Common myeloid progenitor, CD34-positive (primary cell): ENCODE measurements at regions not wholly inside any gene's neighbourhood (a gene's known extent, or its start where the extent isn't known, plus 50 kb on each side); places are given as distances from the start of the nearest gene placed in this dataset.
A peak's percentile ranks its signal among the peaks of the same experiment; 100 is the strongest.

Source experiments
- CTCF ChIA-PET: fragments of 350-600 bp; sonication (Branson Sonifier 250); formaldehyde crosslinking; loops from one replicate; lab custom pipeline; 2021; ENCODE audit warnings: antibody characterized with exemption; lab: Charles Lee
- POLR2A ChIA-PET: fragments of 350-600 bp; sonication (Branson Sonifier 250); formaldehyde crosslinking; loops from one replicate; lab custom pipeline; 2021; ENCODE audit warnings: antibody characterized with exemption; lab: Charles Lee
- DNase-seq, 3 donors: peaks; one replicate each; pipeline versions ENCODE4 v3.0.0 to v3.0.0-alpha.2; 2013
- H3K27ac ChIP-seq, 2 experiments: 1 replicate in 1 of 2; 2 replicates in 1 of 2; pipeline ENCODE4 v1.7.0; 2013; ENCODE audit warnings: inconsistent platforms in 2 of 2, low read length in 2 of 2, mild to moderate bottlenecking in 2 of 2, low read depth in 1 of 2, moderate library complexity in 1 of 2; ENCODE audit not compliant: severe bottlenecking in 2 of 2, insufficient read depth in 1 of 2, poor library complexity in 1 of 2
- H3K27me3 ChIP-seq, 5 experiments: replicated peaks in 2 of 5; 1 replicate in 3 of 5; 2 replicates in 2 of 5; pipeline versions ENCODE4 v1.6.1 to v1.7.0; 2013; ENCODE audit warnings: low read length in 4 of 5, mild to moderate bottlenecking in 2 of 5, moderate library complexity in 2 of 5, inconsistent platforms in 1 of 5; ENCODE audit not compliant: insufficient read depth in 5 of 5, control insufficient read depth in 4 of 5
- H3K36me3 ChIP-seq, 4 experiments: 1 replicate in 2 of 4; 2 replicates in 2 of 4; pipeline versions ENCODE4 v1.6.1 to v1.7.0; 2013; ENCODE audit warnings: low read length in 3 of 4, control low read depth in 1 of 4, mild to moderate bottlenecking in 1 of 4; ENCODE audit not compliant: control insufficient read depth in 4 of 4, insufficient read depth in 4 of 4
- H3K4me1 ChIP-seq, 4 experiments: 1 replicate in 3 of 4; 2 replicates in 1 of 4; pipeline versions ENCODE4 v1.6.1 to v1.7.1; 2013; ENCODE audit warnings: low read length in 3 of 4, mild to moderate bottlenecking in 3 of 4, control low read depth in 1 of 4, inconsistent platforms in 1 of 4, moderate library complexity in 1 of 4; ENCODE audit not compliant: control insufficient read depth in 4 of 4, insufficient read depth in 4 of 4; ENCODE audit errors: control extremely low read depth in 1 of 4
- H3K4me3 ChIP-seq, 7 experiments: 1 replicate in 4 of 7; 2 replicates in 3 of 7; pipeline versions ENCODE4 v1.5.1 to v1.7.0; 2013; ENCODE audit warnings: mild to moderate bottlenecking in 7 of 7, low read length in 6 of 7, moderate library complexity in 6 of 7, inconsistent platforms in 2 of 7, low read depth in 2 of 7, control low read depth in 1 of 7; ENCODE audit not compliant: insufficient read depth in 4 of 7, control insufficient read depth in 1 of 7; ENCODE audit errors: extremely low read depth in 1 of 7
- H3K9me3 ChIP-seq, 5 experiments: 1 replicate in 4 of 5; 2 replicates in 1 of 5; pipeline versions ENCODE4 v1.6.1 to v1.7.1; 2013; ENCODE audit warnings: low read length in 4 of 5, mild to moderate bottlenecking in 2 of 5, inconsistent platforms in 1 of 5, low read depth in 1 of 5, moderate library complexity in 1 of 5; ENCODE audit not compliant: control insufficient read depth in 4 of 5, insufficient read depth in 2 of 5; ENCODE audit errors: control extremely low read depth in 1 of 5
- WGBS: methylation state at CpG from one replicate; pipeline ENCODE4 v1.1.5; 2013; ENCODE audit not compliant: insufficient coverage; 5-methylcytosine and 5-hydroxymethylcytosine counted together

GRCh38 chr2:206856513-206856912 is 82.8 kb upstream of the CPO start:
- no peak overlapping the region for H3K4me3 ChIP-seq
- peaks cover 0 to 18% (median 16%) of the 10 kb centered on the region in 4 experiments for H3K4me1 ChIP-seq
- H3K27ac ChIP-seq = no peak overlapping the region
- H3K27me3 ChIP-seq = no peaks in the 10 kb centered on the region
- CTCF ChIA-PET = no interaction called here
- POLR2A ChIA-PET = no interaction called here
- no peaks in the 10 kb centered on the region for H3K9me3 ChIP-seq
- no peaks in the 10 kb centered on the region for H3K36me3 ChIP-seq
- DNase-seq = no peak

- no peak for DNase-seq
- Histone ChIP-seq H3K36me3 (no peaks in the 10 kb centered on the region), H3K27me3 (no peaks in the 10 kb centered on the region), H3K4me3 (peak overlapping the region in 1 of 7 experiments; percentile 20), H3K27ac (no peak overlapping the region), H3K9me3 (no peaks in the 10 kb centered on the region), H3K4me1 (peaks cover 0 to 18% (median 16%) of the 10 kb centered on the region in 4 experiments)
- CTCF ChIA-PET = no interaction called here
- POLR2A ChIA-PET = no interaction called here
- 39% methylated on average over 3 of the region's 4 CpGs for WGBS
Measured at GRCh38 chr2:206858687-206859329, 80.5 kb upstream of the CPO start.

DNA sequence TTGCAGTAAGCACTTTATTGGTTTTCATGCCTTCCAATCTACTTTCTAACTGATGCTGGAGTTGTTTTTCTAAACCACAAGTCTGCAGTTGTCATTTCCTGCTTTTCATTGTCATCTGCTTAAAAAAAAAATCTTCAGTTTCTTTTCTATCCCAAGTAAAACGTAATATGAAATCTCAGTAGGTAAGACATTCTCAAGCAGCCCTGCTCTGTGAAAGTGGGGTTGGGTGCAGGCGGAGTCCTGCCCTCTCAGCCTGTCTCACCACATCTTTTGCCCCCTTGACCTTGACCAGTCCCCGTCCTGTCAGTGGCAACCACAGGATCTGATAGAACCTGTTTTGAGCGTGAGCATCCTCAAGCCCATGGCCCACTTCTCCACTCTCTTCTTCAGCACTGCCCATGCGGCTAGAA is 80.0 kb upstream of the CPO start:
- H3K9me3 ChIP-seq = no peaks in the 10 kb centered on the region
- H3K27ac ChIP-seq = no peak overlapping the region
- H3K27me3 ChIP-seq = no peaks in the 10 kb centered on the region
- WGBS = 71% methylated on average over 5 of the region's 5 CpGs
- CTCF ChIA-PET = no interaction called here
- H3K4me3 ChIP-seq = peak overlapping the region in 3 of 7 experiments; percentile 12 to 20 (median 19)
- POLR2A ChIA-PET = no interaction called here
- no peaks in the 10 kb centered on the region for H3K36me3 ChIP-seq
- DNase-seq = peak; percentile 48 to 87 (median 78)
- peaks cover 0 to 18% (median 16%) of the 10 kb centered on the region in 4 experiments for H3K4me1 ChIP-seq

DNA sequence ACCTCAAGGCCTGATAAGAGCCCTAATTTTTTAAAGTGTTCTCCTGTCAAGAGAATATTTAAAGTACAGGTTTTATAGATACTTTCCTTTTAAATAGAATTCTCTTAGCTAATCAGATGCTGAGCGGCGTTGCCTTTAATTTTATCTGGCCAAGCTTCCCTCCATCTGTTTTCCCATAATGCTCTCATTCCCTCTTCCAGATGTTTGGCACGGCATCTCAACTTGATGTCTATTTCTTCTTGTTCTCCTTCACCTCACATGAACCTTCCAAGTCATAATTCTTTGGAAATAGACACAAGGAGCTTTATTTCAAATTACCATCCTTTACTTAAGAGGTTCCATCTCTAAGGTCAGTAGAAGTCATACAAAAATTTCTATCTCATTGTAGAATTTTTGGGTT is 76.1 kb upstream of the CPO start:
- Histone ChIP-seq H3K4me1 (peaks cover 0 to 16% (median 15%) of the 10 kb centered on the region in 4 experiments), H3K27me3 (no peaks in the 10 kb centered on the region), H3K36me3 (no peaks in the 10 kb centered on the region), H3K4me3 (no peak overlapping the region), H3K9me3 (no peaks in the 10 kb centered on the region), H3K27ac (no peak overlapping the region)
- no peak for DNase-seq
- CTCF ChIA-PET = interaction anchor here (0.6 to 1.6 kb wide), 2 partner anchors 63 to 252 kb away, joined by 3 to 5 read pairs; no protein-coding TSS in a partner anchor
- WGBS = 100% methylated on average over 3 of the region's 3 CpGs
- POLR2A ChIA-PET = no interaction called here

- Histone ChIP-seq H3K4me1 (peaks cover 0 to 12% (median 11%) of the 10 kb centered on the region in 4 experiments), H3K36me3 (no peaks in the 10 kb centered on the region), H3K9me3 (no peaks in the 10 kb centered on the region), H3K4me3 (no peak overlapping the region), H3K27ac (no peak overlapping the region), H3K27me3 (no peaks in the 10 kb centered on the region)
- CTCF ChIA-PET = interaction anchor here (0.6 to 1.6 kb wide), 2 partner anchors 64 to 252 kb away, joined by 3 to 5 read pairs; no protein-coding TSS in a partner anchor
- no peak for DNase-seq
- 96% methylated on average over 4 of the region's 4 CpGs for WGBS
- POLR2A ChIA-PET = no interaction called here
Measured at GRCh38 chr2:206863716-206864115, 75.6 kb upstream of the CPO start.

- H3K36me3 ChIP-seq = no peaks in the 10 kb centered on the region
- ChIA-PET CTCF (no interaction called here), POLR2A (no interaction called here)
- no peaks in the 10 kb centered on the region for H3K9me3 ChIP-seq
- no peak overlapping the region for H3K27ac ChIP-seq
- no peak overlapping the region for H3K4me3 ChIP-seq
- 100% methylated on average over 3 of the region's 3 CpGs for WGBS
- H3K27me3 ChIP-seq = no peaks in the 10 kb centered on the region
- H3K4me1 ChIP-seq = no peaks in the 10 kb centered on the region
- DNase-seq = peak in 2 of 3 donors; percentile 10 to 24
Measured at GRCh38 chr2:206867006-206867405, 72.3 kb upstream of the CPO start.

GRCh38 chr2:206869824-206870495 is 69.4 kb upstream of the CPO start:
- Histone ChIP-seq H3K4me3 (no peak overlapping the region), H3K27ac (no peak overlapping the region), H3K9me3 (no peaks in the 10 kb centered on the region), H3K4me1 (peaks cover 0 to 2% (median 0%) of the 10 kb centered on the region in 4 experiments), H3K36me3 (no peaks in the 10 kb centered on the region), H3K27me3 (no peaks in the 10 kb centered on the region)
- 58% methylated on average over 2 of the region's 3 CpGs for WGBS
- ChIA-PET POLR2A (no interaction called here), CTCF (no interaction called here)
- DNase-seq = no peak
